ENCODE measurements at regions not wholly inside any gene's neighbourhood (a gene's known extent, or its start where the extent isn't known, plus 50 kb on each side); places are given as distances from the start of the nearest gene placed in this dataset.

GRCh38 chr5:19141937-19142524 lies 846.0 kb downstream of the CDH18 start (continued):
- 0 out of 2 replicates have a peak, but pooled peaks have one; percentile 36 for TF ChIP-seq CHAMP1 (IDR thresholded peaks at IDR 0.05)
- TF ChIP-seq TAF9B (IDR thresholded peaks at IDR 0.05; ENCODE audit: partially characterized antibody), result peak; percentile 17
- TF ChIP-seq ZNF407 (IDR thresholded peaks at IDR 0.05; ENCODE audit: low read depth), result peak; percentile 75
- 0 out of 2 replicates have a peak, but pooled peaks have one; percentile 18 for TF ChIP-seq RBFOX2 (IDR thresholded peaks at IDR 0.05; ENCODE audit: low read depth, low read length)
- 0 out of 2 replicates have a peak, but pooled peaks have one; percentile 26 for TF ChIP-seq SP1 (CRISPR knock-in tag; IDR thresholded peaks at IDR 0.05)
- TF ChIP-seq POLR2A (conservative IDR thresholded peaks at IDR 0.05), result peak; percentile 61
- 0 out of 2 replicates have a peak, but pooled peaks have one; percentile 21 for TF ChIP-seq TAF7 (tag; IDR thresholded peaks at IDR 0.05)
